PC-9 (cell line): ENCODE measurements at regions not wholly inside any gene's neighbourhood (a gene's known extent, or its start where the extent isn't known, plus 50 kb on each side); places are given as distances from the start of the nearest gene placed in this dataset.

Experiments
- CTCF ChIP-seq: fragments of 200-600 bp; sonication (generic); conservative IDR thresholded peaks from 2 replicates; pipeline ENCODE4 v1.6.1; 2017; ENCODE audit warnings: mixed run types, antibody characterized with exemption, mild to moderate bottlenecking, moderate library complexity
- EZH2 ChIP-seq: fragments of 200-600 bp; sonication (generic); IDR thresholded peaks from 2 replicates; pipeline ENCODE4 v1.8.0; 2017; ENCODE audit warnings: antibody characterized with exemption, low read depth

DNA sequence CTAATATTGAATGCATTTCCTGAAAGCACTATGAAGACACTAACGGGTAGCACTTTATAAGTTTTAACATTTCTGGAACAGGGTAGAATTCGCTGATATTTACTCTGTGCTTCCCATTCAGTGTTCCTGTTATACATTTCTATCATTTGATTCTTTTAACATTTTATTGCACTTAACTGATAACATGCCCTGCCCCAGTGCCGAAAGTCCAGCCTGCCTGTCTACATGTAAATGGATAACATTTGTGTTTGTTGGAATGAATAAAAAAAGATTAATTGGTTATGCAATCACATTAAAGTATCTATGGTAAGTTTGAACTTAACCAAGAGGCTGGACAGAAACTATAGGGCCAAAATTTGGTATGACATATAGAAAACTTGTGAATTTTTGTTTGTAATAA is 790.5 kb upstream of the TPTE start:
- TF ChIP-seq CTCF (no peak), EZH2 (no peak)
